HepG2 (cell line): ENCODE measurements at regions not wholly inside any gene's neighbourhood (a gene's known extent, or its start where the extent isn't known, plus 50 kb on each side); places are given as distances from the start of the nearest gene placed in this dataset.

Experiments used
- ARID5B ChIP-seq: IDR thresholded peaks from 2 replicates; pipeline ENCODE4 v1.4.0; 2020; ENCODE audit warnings: mild to moderate bottlenecking, missing genetic modification reagents
- ATF1 ChIP-seq: IDR thresholded peaks from 2 replicates; pipeline ENCODE4 v1.6.1; 2016; ENCODE audit warnings: mild to moderate bottlenecking, control low read depth
- DPF2 ChIP-seq: sonication (generic); formaldehyde crosslinking; IDR thresholded peaks from 2 replicates; pipeline ENCODE4 v1.4.0; 2020; ENCODE audit warnings: mild to moderate bottlenecking, low read depth, missing genetic modification reagents, borderline replicate concordance
- FOXA3 ChIP-seq: IDR thresholded peaks from 2 replicates; pipeline ENCODE4 v1.6.1; 2016; ENCODE audit warnings: missing genetic modification reagents, missing compliant biosample characterization
- HMG20A ChIP-seq: IDR thresholded peaks from 2 replicates; pipeline ENCODE4 v1.6.1; 2016; ENCODE audit warnings: borderline replicate concordance
- HOMEZ ChIP-seq: IDR thresholded peaks from 2 replicates; pipeline ENCODE4 v1.6.1; 2016; ENCODE audit warnings: low read depth
- KLF16 ChIP-seq, 2 experiments: sonication (generic) in 1 of 2; formaldehyde crosslinking in 1 of 2; IDR thresholded peaks; 2 replicates each; pipeline versions ENCODE4 v1.6.1 to v1.8.0; 2016 to 2023; ENCODE audit warnings: missing genetic modification reagents in 2 of 2, missing compliant biosample characterization in 1 of 2
- KLF6 ChIP-seq: IDR thresholded peaks from 2 replicates; pipeline ENCODE4 v1.8.0; 2016; ENCODE audit warnings: missing biosample characterization, missing genetic modification reagents
- NR0B2 ChIP-seq: sonication (generic); formaldehyde crosslinking; IDR thresholded peaks from 2 replicates; pipeline ENCODE4 v1.4.0; 2020; ENCODE audit warnings: mild to moderate bottlenecking, missing genetic modification reagents
- RXRB ChIP-seq: IDR thresholded peaks from 2 replicates; pipeline ENCODE4 v1.6.1; 2016; ENCODE audit warnings: borderline replicate concordance, missing genetic modification reagents, missing compliant biosample characterization
- SAP130 ChIP-seq: IDR thresholded peaks from 2 replicates; pipeline ENCODE4 v1.6.1; 2016; ENCODE audit warnings: low read depth
- TOE1 ChIP-seq: sonication (generic); formaldehyde crosslinking; IDR thresholded peaks from 2 replicates; pipeline ENCODE4 v1.4.0; 2020; ENCODE audit warnings: mild to moderate bottlenecking, missing genetic modification reagents
- ZFP36 ChIP-seq: fragments of 150-350 bp; IDR thresholded peaks from 2 replicates; pipeline ENCODE4 v1.6.1; 2018; ENCODE audit warnings: borderline replicate concordance, low read length, low read depth; ENCODE audit not compliant: partially characterized antibody
- TF ChIP-seq, protein P1 (sequence below): sonication (generic); formaldehyde crosslinking; IDR thresholded peaks from 2 replicates; pipeline ENCODE4 v1.4.0; 2020; ENCODE audit warnings: missing genetic modification reagents
- TF ChIP-seq, protein P2 (sequence below), 2 experiments: sonication (generic) in 1 of 2; formaldehyde crosslinking in 1 of 2; IDR thresholded peaks; 2 replicates each; pipeline versions ENCODE4 v1.6.1 to v1.9.0; 2014 to 2022; ENCODE audit warnings: antibody characterized with exemption in 1 of 2, borderline replicate concordance in 1 of 2, inconsistent platforms in 1 of 2, low read depth in 1 of 2, missing genetic modification reagents in 1 of 2

GRCh38 chr16:72468582-72468981 lies 296.6 kb upstream of the PMFBP1 start (continued):
- TF ChIP-seq NR0B2 (CRISPR knock-in tag) (no peak), ARID5B (CRISPR knock-in tag) (peak; percentile 38; the same call in 1 of the 2 replicates), ATF1 (CRISPR knock-in tag) (0 out of 2 replicates have a peak, but pooled peaks have one; percentile 29), KLF6 (CRISPR knock-in tag) (no peak), DPF2 (no peak), KLF16 (CRISPR knock-in tag; IDR thresholded peaks at IDR 0.05) (no peak), HMG20A (CRISPR knock-in tag) (peak; percentile 62; the same call in 1 of the 2 replicates), RXRB (CRISPR knock-in tag) (no peak), HOMEZ (CRISPR knock-in tag) (peak; percentile 64; the same call in 1 of the 2 replicates), ZFP36 (no peak), FOXA3 (CRISPR knock-in tag) (peak; percentile 24; the same call in 1 of the 2 replicates), TOE1 (no peak), SAP130 (CRISPR knock-in tag) (peak; percentile 22; the same call in 1 of the 2 replicates)
- TF ChIP-seq, protein P1, sequence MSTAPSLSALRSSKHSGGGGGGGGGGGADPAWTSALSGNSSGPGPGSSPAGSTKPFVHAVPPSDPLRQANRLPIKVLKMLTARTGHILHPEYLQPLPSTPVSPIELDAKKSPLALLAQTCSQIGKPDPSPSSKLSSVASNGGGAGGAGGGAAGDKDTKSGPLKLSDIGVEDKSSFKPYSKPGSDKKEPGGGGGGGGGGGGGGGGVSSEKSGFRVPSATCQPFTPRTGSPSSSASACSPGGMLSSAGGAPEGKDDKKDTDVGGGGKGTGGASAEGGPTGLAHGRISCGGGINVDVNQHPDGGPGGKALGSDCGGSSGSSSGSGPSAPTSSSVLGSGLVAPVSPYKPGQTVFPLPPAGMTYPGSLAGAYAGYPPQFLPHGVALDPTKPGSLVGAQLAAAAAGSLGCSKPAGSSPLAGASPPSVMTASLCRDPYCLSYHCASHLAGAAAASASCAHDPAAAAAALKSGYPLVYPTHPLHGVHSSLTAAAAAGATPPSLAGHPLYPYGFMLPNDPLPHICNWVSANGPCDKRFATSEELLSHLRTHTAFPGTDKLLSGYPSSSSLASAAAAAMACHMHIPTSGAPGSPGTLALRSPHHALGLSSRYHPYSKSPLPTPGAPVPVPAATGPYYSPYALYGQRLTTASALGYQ (CRISPR knock-in tag) = no peak
- TF ChIP-seq, protein P2, sequence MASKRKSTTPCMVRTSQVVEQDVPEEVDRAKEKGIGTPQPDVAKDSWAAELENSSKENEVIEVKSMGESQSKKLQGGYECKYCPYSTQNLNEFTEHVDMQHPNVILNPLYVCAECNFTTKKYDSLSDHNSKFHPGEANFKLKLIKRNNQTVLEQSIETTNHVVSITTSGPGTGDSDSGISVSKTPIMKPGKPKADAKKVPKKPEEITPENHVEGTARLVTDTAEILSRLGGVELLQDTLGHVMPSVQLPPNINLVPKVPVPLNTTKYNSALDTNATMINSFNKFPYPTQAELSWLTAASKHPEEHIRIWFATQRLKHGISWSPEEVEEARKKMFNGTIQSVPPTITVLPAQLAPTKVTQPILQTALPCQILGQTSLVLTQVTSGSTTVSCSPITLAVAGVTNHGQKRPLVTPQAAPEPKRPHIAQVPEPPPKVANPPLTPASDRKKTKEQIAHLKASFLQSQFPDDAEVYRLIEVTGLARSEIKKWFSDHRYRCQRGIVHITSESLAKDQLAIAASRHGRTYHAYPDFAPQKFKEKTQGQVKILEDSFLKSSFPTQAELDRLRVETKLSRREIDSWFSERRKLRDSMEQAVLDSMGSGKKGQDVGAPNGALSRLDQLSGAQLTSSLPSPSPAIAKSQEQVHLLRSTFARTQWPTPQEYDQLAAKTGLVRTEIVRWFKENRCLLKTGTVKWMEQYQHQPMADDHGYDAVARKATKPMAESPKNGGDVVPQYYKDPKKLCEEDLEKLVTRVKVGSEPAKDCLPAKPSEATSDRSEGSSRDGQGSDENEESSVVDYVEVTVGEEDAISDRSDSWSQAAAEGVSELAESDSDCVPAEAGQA (IDR thresholded peaks at IDR 0.05; ENCODE audit: low read depth) = no peak
- TF ChIP-seq, protein P2 (CRISPR knock-in tag; IDR thresholded peaks at IDR 0.05; ENCODE audit: borderline replicate concordance) = no peak
- TF ChIP-seq, all 625 proteins: peak for 10
